ENCODE measurements at regions not wholly inside any gene's neighbourhood (a gene's known extent, or its start where the extent isn't known, plus 50 kb on each side); places are given as distances from the start of the nearest gene placed in this dataset.

- no peak overlapping the region for H3K4me3 ChIP-seq (ENCODE audit: low read depth, low read length)
- in situ Hi-C loops (cut with HindIII; ENCODE audit: low sequenced_read_pairs), result no loop called here
- no peak for DNase-seq (ENCODE audit: low read depth, low spot score)
- TF ChIP-seq CTCF (IDR thresholded peaks at IDR 0.05; ENCODE audit: low read depth, low read length), result no peak
Observed at GRCh38 chr3:160076519-160076918, 87.9 kb downstream of the IL12A start.

GRCh38 chr3:160078533-160078932 is 89.9 kb downstream of the IL12A start:
- H3K4me3 ChIP-seq (ENCODE audit: low read depth, low read length), result no peak overlapping the region
- DNase-seq (ENCODE audit: low read depth, low spot score), result no peak
- no peak for TF ChIP-seq CTCF (IDR thresholded peaks at IDR 0.05; ENCODE audit: low read depth, low read length)
- in situ Hi-C loops (cut with HindIII; ENCODE audit: low sequenced_read_pairs), result no loop called here

GRCh38 chr3:160081958-160082533 is 93.4 kb downstream of the IL12A start:
- TF ChIP-seq CTCF (IDR thresholded peaks at IDR 0.05; ENCODE audit: low read depth, low read length), result no peak
- DNase-seq (ENCODE audit: low read depth, low spot score), result no peak
- no peak overlapping the region for H3K4me3 ChIP-seq (ENCODE audit: low read depth, low read length)
- in situ Hi-C loops (cut with HindIII; ENCODE audit: low sequenced_read_pairs), result no loop called here

- in situ Hi-C loops (cut with HindIII; ENCODE audit: low sequenced_read_pairs), result no loop called here
- no peak overlapping the region for H3K4me3 ChIP-seq (ENCODE audit: low read depth, low read length)
- DNase-seq (ENCODE audit: low read depth, low spot score), result no peak
- TF ChIP-seq CTCF (IDR thresholded peaks at IDR 0.05; ENCODE audit: low read depth, low read length), result no peak
Observed at GRCh38 chr3:160084998-160085397, 96.4 kb downstream of the IL12A start.

GRCh38 chr3:160088492-160089137 is 100.0 kb downstream of the IL12A start:
- TF ChIP-seq CTCF (IDR thresholded peaks at IDR 0.05; ENCODE audit: low read depth, low read length), result no peak
- in situ Hi-C loops (cut with HindIII; ENCODE audit: low sequenced_read_pairs), result no loop called here
- H3K4me3 ChIP-seq (ENCODE audit: low read depth, low read length), result no peak overlapping the region
- no peak for DNase-seq (ENCODE audit: low read depth, low spot score)

- in situ Hi-C loops (cut with HindIII; ENCODE audit: low sequenced_read_pairs), result no loop called here
- no peak for TF ChIP-seq CTCF (IDR thresholded peaks at IDR 0.05; ENCODE audit: low read depth, low read length)
- H3K4me3 ChIP-seq (ENCODE audit: low read depth, low read length), result no peak overlapping the region
- no peak for DNase-seq (ENCODE audit: low read depth, low spot score)
Observed at GRCh38 chr3:160090653-160091052, 102.0 kb downstream of the IL12A start.
